ENCODE measurements at regions not wholly inside any gene's neighbourhood (a gene's known extent, or its start where the extent isn't known, plus 50 kb on each side); places are given as distances from the start of the nearest gene placed in this dataset.

GRCh38 chr20:12433724-12434123 is 516.0 kb downstream of the BTBD3 start:
- no peak overlapping the region for H3K4me2 ChIP-seq (ENCODE audit: low read length)
- TF ChIP-seq, protein P1, sequence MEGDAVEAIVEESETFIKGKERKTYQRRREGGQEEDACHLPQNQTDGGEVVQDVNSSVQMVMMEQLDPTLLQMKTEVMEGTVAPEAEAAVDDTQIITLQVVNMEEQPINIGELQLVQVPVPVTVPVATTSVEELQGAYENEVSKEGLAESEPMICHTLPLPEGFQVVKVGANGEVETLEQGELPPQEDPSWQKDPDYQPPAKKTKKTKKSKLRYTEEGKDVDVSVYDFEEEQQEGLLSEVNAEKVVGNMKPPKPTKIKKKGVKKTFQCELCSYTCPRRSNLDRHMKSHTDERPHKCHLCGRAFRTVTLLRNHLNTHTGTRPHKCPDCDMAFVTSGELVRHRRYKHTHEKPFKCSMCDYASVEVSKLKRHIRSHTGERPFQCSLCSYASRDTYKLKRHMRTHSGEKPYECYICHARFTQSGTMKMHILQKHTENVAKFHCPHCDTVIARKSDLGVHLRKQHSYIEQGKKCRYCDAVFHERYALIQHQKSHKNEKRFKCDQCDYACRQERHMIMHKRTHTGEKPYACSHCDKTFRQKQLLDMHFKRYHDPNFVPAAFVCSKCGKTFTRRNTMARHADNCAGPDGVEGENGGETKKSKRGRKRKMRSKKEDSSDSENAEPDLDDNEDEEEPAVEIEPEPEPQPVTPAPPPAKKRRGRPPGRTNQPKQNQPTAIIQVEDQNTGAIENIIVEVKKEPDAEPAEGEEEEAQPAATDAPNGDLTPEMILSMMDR (IDR thresholded peaks at IDR 0.05): no peak
- H3K27ac ChIP-seq: no peak overlapping the region
- no peaks in the 10 kb centered on the region for H3K4me1 ChIP-seq
- H2AFZ ChIP-seq: no peak overlapping the region
- no peaks in the 10 kb centered on the region for H3K79me2 ChIP-seq
- H3K4me3 ChIP-seq (ENCODE audit: low read depth, low read length): no peak overlapping the region
- H3K36me3 ChIP-seq (ENCODE audit: control insufficient read depth, insufficient read depth, low read length): no peaks in the 10 kb centered on the region
- no peaks in the 10 kb centered on the region for H3K27me3 ChIP-seq (ENCODE audit: control insufficient read depth, insufficient read depth, low read length)
- no peaks in the 10 kb centered on the region for H3K9me3 ChIP-seq (ENCODE audit: control insufficient read depth, low read length)
- H3K9ac ChIP-seq: no peak overlapping the region

DNA sequence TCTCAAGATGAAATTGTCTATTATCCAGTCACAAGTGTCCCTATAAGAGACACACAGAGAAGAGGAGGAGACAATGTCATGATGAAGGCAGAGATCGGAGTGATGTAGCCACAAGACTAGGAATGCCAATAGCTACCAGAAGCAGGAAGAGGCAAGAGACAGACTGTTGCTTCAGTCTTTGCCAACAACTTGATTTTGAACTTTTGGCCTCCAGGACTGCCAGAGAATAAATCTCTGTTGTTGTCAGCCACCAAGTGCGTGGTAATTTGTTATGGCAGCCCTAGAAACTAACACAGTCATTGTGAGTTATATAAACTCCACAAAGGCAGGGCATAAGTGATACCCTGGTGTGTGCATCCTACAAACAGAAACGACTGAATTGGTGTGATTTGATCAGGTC is 517.0 kb downstream of the BTBD3 start:
- Histone ChIP-seq H3K9me3 (ENCODE audit: control insufficient read depth, low read length) (no peaks in the 10 kb centered on the region), H3K4me3 (ENCODE audit: low read depth, low read length) (no peak overlapping the region), H2AFZ (no peak overlapping the region), H3K36me3 (ENCODE audit: control insufficient read depth, insufficient read depth, low read length) (no peaks in the 10 kb centered on the region), H3K27ac (no peak overlapping the region), H3K79me2 (no peaks in the 10 kb centered on the region), H3K9ac (no peak overlapping the region), H3K4me2 (ENCODE audit: low read length) (no peak overlapping the region), H3K27me3 (ENCODE audit: control insufficient read depth, insufficient read depth, low read length) (no peaks in the 10 kb centered on the region), H3K4me1 (no peaks in the 10 kb centered on the region)
- TF ChIP-seq, protein P1 (IDR thresholded peaks at IDR 0.05): no peak

DNA sequence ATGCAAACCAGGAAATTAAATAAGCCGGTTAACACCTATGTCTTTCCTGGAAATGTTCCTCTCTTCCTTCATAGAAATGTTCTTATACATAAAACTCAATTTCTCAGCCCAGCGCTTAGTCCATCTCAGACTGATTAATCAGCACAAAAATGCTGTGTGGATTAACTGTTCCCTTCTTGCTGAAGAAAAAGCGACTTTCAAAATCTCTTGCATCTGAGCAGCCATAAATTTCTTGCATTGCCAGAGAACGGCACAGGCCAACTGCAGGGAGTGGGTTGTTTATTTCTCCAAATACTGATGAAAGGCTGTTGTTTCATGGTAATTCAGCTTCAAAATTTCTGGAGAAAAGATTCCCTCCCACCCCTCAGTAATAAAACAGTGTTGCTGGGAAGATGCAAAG is 517.6 kb downstream of the BTBD3 start:
- H3K4me2 ChIP-seq (ENCODE audit: low read length): no peak overlapping the region
- TF ChIP-seq, protein P1 (IDR thresholded peaks at IDR 0.05): no peak
- H3K4me3 ChIP-seq (ENCODE audit: low read depth, low read length): no peak overlapping the region
- no peaks in the 10 kb centered on the region for H3K36me3 ChIP-seq (ENCODE audit: control insufficient read depth, insufficient read depth, low read length)
- H3K79me2 ChIP-seq: no peaks in the 10 kb centered on the region
- H3K27me3 ChIP-seq (ENCODE audit: control insufficient read depth, insufficient read depth, low read length): no peaks in the 10 kb centered on the region
- H2AFZ ChIP-seq: no peak overlapping the region
- H3K9me3 ChIP-seq (ENCODE audit: control insufficient read depth, low read length): no peaks in the 10 kb centered on the region
- H3K27ac ChIP-seq: no peak overlapping the region
- H3K4me1 ChIP-seq: no peaks in the 10 kb centered on the region
- H3K9ac ChIP-seq: no peak overlapping the region

- H3K4me3 ChIP-seq (ENCODE audit: low read depth, low read length): no peak overlapping the region
These were observed 536.0 kb downstream of the BTBD3 start for GRCh38 chr20:12453711-12454110.

DNA sequence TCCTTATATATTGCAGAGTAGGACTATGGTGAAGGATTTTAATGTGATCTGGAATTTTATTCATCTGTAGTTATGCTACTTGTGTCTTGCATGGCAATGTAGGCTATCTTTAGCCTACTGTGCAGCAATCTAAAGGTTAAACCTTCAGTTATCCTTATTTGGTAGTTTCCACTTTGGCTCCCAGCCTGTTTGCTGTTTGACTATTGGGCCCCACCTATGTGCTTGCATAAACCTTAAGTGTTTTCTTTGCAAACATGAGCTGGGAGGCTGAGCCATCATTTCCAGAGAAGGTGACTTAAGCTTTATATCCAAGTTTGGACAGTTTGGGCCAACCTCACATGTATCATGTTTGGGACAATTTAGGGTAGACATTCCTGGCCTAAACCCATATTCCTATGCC is 537.5 kb downstream of the BTBD3 start:
- no peak overlapping the region for H3K4me2 ChIP-seq (ENCODE audit: low read length)
- H3K79me2 ChIP-seq: no peaks in the 10 kb centered on the region
- H3K4me3 ChIP-seq (ENCODE audit: low read depth, low read length): no peak overlapping the region
- H3K27me3 ChIP-seq (ENCODE audit: control insufficient read depth, insufficient read depth, low read length): no peaks in the 10 kb centered on the region
- no peaks in the 10 kb centered on the region for H3K36me3 ChIP-seq (ENCODE audit: control insufficient read depth, insufficient read depth, low read length)
- H3K27ac ChIP-seq: no peak overlapping the region
- no peaks in the 10 kb centered on the region for H3K4me1 ChIP-seq
- no peak overlapping the region for H3K9ac ChIP-seq
- peaks cover 3% of the 10 kb centered on the region for H3K9me3 ChIP-seq (ENCODE audit: control insufficient read depth, low read length)
- H2AFZ ChIP-seq: no peak overlapping the region
- TF ChIP-seq, protein P1 (IDR thresholded peaks at IDR 0.05): no peak

More at GRCh38 chr20:12453711-12454110, 536.0 kb downstream of the BTBD3 start:
- Histone ChIP-seq H3K27ac (no peak overlapping the region), H3K36me3 (ENCODE audit: control insufficient read depth, insufficient read depth, low read length) (no peaks in the 10 kb centered on the region), H3K9me3 (ENCODE audit: control insufficient read depth, low read length) (peaks cover 3% of the 10 kb centered on the region), H3K79me2 (no peaks in the 10 kb centered on the region), H3K9ac (no peak overlapping the region), H2AFZ (no peak overlapping the region), H3K27me3 (ENCODE audit: control insufficient read depth, insufficient read depth, low read length) (no peaks in the 10 kb centered on the region), H3K4me2 (ENCODE audit: low read length) (no peak overlapping the region), H3K4me1 (no peaks in the 10 kb centered on the region)
- TF ChIP-seq, protein P1 (IDR thresholded peaks at IDR 0.05): no peak
